H9 (cell line): ENCODE measurements at regions not wholly inside any gene's neighbourhood (a gene's known extent, or its start where the extent isn't known, plus 50 kb on each side); places are given as distances from the start of the nearest gene placed in this dataset.

Experiments used
- DNase-seq: peaks from one replicate; pipeline ENCODE4 v3.0.0-alpha.2; 2017
- H2AFZ ChIP-seq: one replicate; pipeline ENCODE4 v1.6.1; 2013; ENCODE audit warnings: mild to moderate bottlenecking, low read length, control low read depth, moderate library complexity
- H2AK5ac ChIP-seq: 2 replicates; pipeline ENCODE4 v1.6.1; 2013; ENCODE audit warnings: low read length, control low read depth, mixed read lengths; ENCODE audit not compliant: insufficient read length
- H2BK120ac ChIP-seq: one replicate; pipeline ENCODE4 v1.6.1; 2013; ENCODE audit warnings: low read depth, mild to moderate bottlenecking, low read length, control low read depth, inconsistent platforms; ENCODE audit not compliant: poor library complexity, severe bottlenecking
- H2BK12ac ChIP-seq: 2 replicates; pipeline ENCODE4 v1.6.1; 2013; ENCODE audit warnings: low read length, control low read depth, mixed read lengths, low read depth; ENCODE audit not compliant: insufficient read length
- H2BK15ac ChIP-seq: 2 replicates; pipeline ENCODE4 v1.6.1; 2013; ENCODE audit warnings: low read depth, low read length, control low read depth
- H2BK20ac ChIP-seq: one replicate; pipeline ENCODE4 v1.6.1; 2013; ENCODE audit warnings: low read depth, mild to moderate bottlenecking, low read length, control low read depth, inconsistent platforms; ENCODE audit not compliant: poor library complexity, severe bottlenecking
- H2BK5ac ChIP-seq: 2 replicates; pipeline ENCODE4 v1.6.1; 2013; ENCODE audit warnings: low read length, control low read depth, mixed read lengths; ENCODE audit not compliant: insufficient read length
- H3K14ac ChIP-seq: 2 replicates; pipeline ENCODE4 v1.6.1; 2013; ENCODE audit warnings: low read length, control low read depth; ENCODE audit not compliant: insufficient read depth
- H3K18ac ChIP-seq: 2 replicates; pipeline ENCODE4 v1.6.1; 2013; ENCODE audit warnings: low read depth, mild to moderate bottlenecking, mixed read lengths, low read length, control low read depth; ENCODE audit not compliant: insufficient read length
- H3K23ac ChIP-seq: 2 replicates; pipeline ENCODE4 v1.6.1; 2013; ENCODE audit warnings: low read length, control low read depth, mixed read lengths, low read depth; ENCODE audit not compliant: insufficient read length
- H3K23me2 ChIP-seq: 2 replicates; pipeline ENCODE4 v1.6.1; 2013; ENCODE audit warnings: low read depth, mild to moderate bottlenecking, mixed read lengths, low read length, control low read depth; ENCODE audit not compliant: insufficient read length, poor library complexity, severe bottlenecking
- H3K27ac ChIP-seq: 2 replicates; pipeline ENCODE4 v1.5.1; 2013; ENCODE audit warnings: low read length, control low read depth, mixed read lengths, low read depth; ENCODE audit not compliant: insufficient read length
- H3K27me3 ChIP-seq: 2 replicates; pipeline ENCODE4 v1.6.1; 2013; ENCODE audit warnings: low read length, control low read depth, inconsistent platforms; ENCODE audit not compliant: insufficient read depth
- H3K4ac ChIP-seq: 2 replicates; pipeline ENCODE4 v1.6.1; 2013; ENCODE audit warnings: low read depth, mild to moderate bottlenecking, control low read depth, inconsistent platforms, low read length, moderate library complexity
- H3K4me1 ChIP-seq: 2 replicates; pipeline ENCODE4 v1.6.1; 2013; ENCODE audit warnings: low read length, control low read depth, inconsistent platforms; ENCODE audit not compliant: insufficient read depth
- H3K4me2 ChIP-seq: 2 replicates; pipeline ENCODE4 v1.6.1; 2013; ENCODE audit warnings: low read length, control low read depth, mixed read lengths; ENCODE audit not compliant: insufficient read length, insufficient read depth
- H3K56ac ChIP-seq: 2 replicates; pipeline ENCODE4 v1.6.1; 2013; ENCODE audit warnings: low read depth, mild to moderate bottlenecking, mixed read lengths, low read length, control low read depth; ENCODE audit not compliant: insufficient read length
- H3K79me1 ChIP-seq: 2 replicates; pipeline ENCODE4 v1.6.1; 2013; ENCODE audit warnings: low read depth, mild to moderate bottlenecking, moderate library complexity, low read length, control low read depth, inconsistent platforms; ENCODE audit not compliant: insufficient read depth, poor library complexity, severe bottlenecking
- H3K79me2 ChIP-seq: 2 replicates; pipeline ENCODE4 v1.6.1; 2013; ENCODE audit warnings: low read length, control low read depth, inconsistent platforms; ENCODE audit not compliant: insufficient read depth
- H3K9ac ChIP-seq: 2 replicates; pipeline ENCODE4 v1.6.1; 2013; ENCODE audit warnings: low read length, control low read depth, mixed read lengths; ENCODE audit not compliant: insufficient read length; ENCODE audit errors: extremely low read depth
- H3K9me3 ChIP-seq: one replicate; pipeline ENCODE4 v1.6.1; 2013; ENCODE audit warnings: low read depth, low read length, inconsistent platforms; ENCODE audit not compliant: control insufficient read depth
- H3T11ph ChIP-seq: one replicate; pipeline ENCODE4 v1.6.1; 2013; ENCODE audit warnings: mild to moderate bottlenecking, low read length, control low read depth, inconsistent platforms
- H4K20me1 ChIP-seq: one replicate; pipeline ENCODE4 v1.6.1; 2013; ENCODE audit not compliant: control insufficient read depth, insufficient read length, insufficient read depth
- H4K5ac ChIP-seq: 2 replicates; pipeline ENCODE4 v1.6.1; 2013; ENCODE audit warnings: low read depth, mild to moderate bottlenecking, mixed read lengths, low read length, control low read depth; ENCODE audit not compliant: insufficient read length
- H4K8ac ChIP-seq: replicated peaks from 2 replicates; pipeline ENCODE4 v1.6.1; 2013; ENCODE audit warnings: low read length, control low read depth, mixed read lengths, low read depth; ENCODE audit not compliant: insufficient read length
- H4K91ac ChIP-seq: 2 replicates; pipeline ENCODE4 v1.6.1; 2013; ENCODE audit warnings: low read depth, mild to moderate bottlenecking, moderate library complexity, mixed read lengths, low read length, control low read depth; ENCODE audit not compliant: insufficient read length
- H3K27ac Mint-ChIP-seq, 3 experiments: 2 replicates in 2 of 3; 3 replicates in 1 of 3; pipeline ENCODE4 v1.8.0; 2020 to 2021; ENCODE audit warnings: mixed read lengths in 3 of 3, mild to moderate bottlenecking in 1 of 3, moderate library complexity in 1 of 3
- H3K27me3 Mint-ChIP-seq: 2 replicates; pipeline ENCODE4 v1.8.0; 2021; ENCODE audit warnings: low read depth, mild to moderate bottlenecking, moderate library complexity, mixed read lengths
- H3K36me3 Mint-ChIP-seq, 3 experiments: 2 replicates in 2 of 3; 3 replicates in 1 of 3; pipeline ENCODE4 v1.8.0; 2020 to 2021; ENCODE audit warnings: low read depth in 3 of 3, mixed read lengths in 3 of 3; ENCODE audit not compliant: insufficient read depth in 1 of 3
- H3K4me1 Mint-ChIP-seq, 2 experiments: 2 replicates each; pipeline ENCODE4 v1.8.0; 2020; ENCODE audit warnings: mixed read lengths in 2 of 2
- H3K4me3 Mint-ChIP-seq, 2 experiments: 2 replicates in 1 of 2; 3 replicates in 1 of 2; pipeline ENCODE4 v1.8.0; 2020 to 2021; ENCODE audit warnings: mild to moderate bottlenecking in 2 of 2, mixed read lengths in 2 of 2, moderate library complexity in 1 of 2
- H3K9me3 Mint-ChIP-seq, 2 experiments: 2 replicates in 1 of 2; 3 replicates in 1 of 2; pipeline ENCODE4 v1.8.0; 2020; ENCODE audit warnings: mild to moderate bottlenecking in 2 of 2, mixed read lengths in 2 of 2, moderate library complexity in 1 of 2
- WGBS: extraction: QIAGEN DNeasy Blood & Tissue Kit; methylation state at CpG from one replicate; pipeline ENCODE4 v1.1.7; 2013; ENCODE audit warnings: missing lambda C conversion rate, low lambda C conversion rate, mixed read lengths; ENCODE audit not compliant: insufficient read length; ENCODE audit errors: extremely low coverage; 5-methylcytosine and 5-hydroxymethylcytosine counted together
- TF ChIP-seq, protein P1 (sequence below): fragments of 200-600 bp; sonication (generic); conservative IDR thresholded peaks from 3 replicates; pipeline ENCODE4 v1.8.0; 2021; ENCODE audit warnings: antibody characterized with exemption, mild to moderate bottlenecking

GRCh38 chr13:30126903-30127428 is 180.4 kb downstream of the KATNAL1 start:
- Histone ChIP-seq H3K79me1 (no peaks in the 10 kb centered on the region), H3K56ac (no peak overlapping the region), H3K4ac (no peak overlapping the region), H2BK12ac (no peak overlapping the region), H3K18ac (no peak overlapping the region), H3K23me2 (no peaks in the 10 kb centered on the region), H2BK5ac (no peak overlapping the region), H2BK20ac (no peak overlapping the region), H2AFZ (no peak overlapping the region), H2BK120ac (no peak overlapping the region), H2BK15ac (no peak overlapping the region), H2AK5ac (no peak overlapping the region), H3K23ac (no peak overlapping the region), H3K9me3 (no peaks in the 10 kb centered on the region), H4K20me1 (no peaks in the 10 kb centered on the region), H4K8ac (no peak overlapping the region), H4K91ac (no peak overlapping the region), H3K4me1 (no peaks in the 10 kb centered on the region), H3K4me2 (no peak overlapping the region), H3K27ac (no peak overlapping the region), H3K9ac (no peak overlapping the region), H3K79me2 (no peaks in the 10 kb centered on the region), H3K14ac (no peak overlapping the region), H3K27me3 (no peaks in the 10 kb centered on the region), H4K5ac (no peak overlapping the region), H3T11ph (no peak overlapping the region)
- no peaks in the 10 kb centered on the region for H3K36me3 Mint-ChIP-seq
- H3K27ac Mint-ChIP-seq, result no peak overlapping the region
- no CpG with 5 or more reads among the region's 4 CpGs for WGBS
- H3K4me3 Mint-ChIP-seq, result no peak overlapping the region
- no peaks in the 10 kb centered on the region for H3K27me3 Mint-ChIP-seq
- DNase-seq, result no peak
- no peaks in the 10 kb centered on the region for H3K9me3 Mint-ChIP-seq
- TF ChIP-seq, protein P1, sequence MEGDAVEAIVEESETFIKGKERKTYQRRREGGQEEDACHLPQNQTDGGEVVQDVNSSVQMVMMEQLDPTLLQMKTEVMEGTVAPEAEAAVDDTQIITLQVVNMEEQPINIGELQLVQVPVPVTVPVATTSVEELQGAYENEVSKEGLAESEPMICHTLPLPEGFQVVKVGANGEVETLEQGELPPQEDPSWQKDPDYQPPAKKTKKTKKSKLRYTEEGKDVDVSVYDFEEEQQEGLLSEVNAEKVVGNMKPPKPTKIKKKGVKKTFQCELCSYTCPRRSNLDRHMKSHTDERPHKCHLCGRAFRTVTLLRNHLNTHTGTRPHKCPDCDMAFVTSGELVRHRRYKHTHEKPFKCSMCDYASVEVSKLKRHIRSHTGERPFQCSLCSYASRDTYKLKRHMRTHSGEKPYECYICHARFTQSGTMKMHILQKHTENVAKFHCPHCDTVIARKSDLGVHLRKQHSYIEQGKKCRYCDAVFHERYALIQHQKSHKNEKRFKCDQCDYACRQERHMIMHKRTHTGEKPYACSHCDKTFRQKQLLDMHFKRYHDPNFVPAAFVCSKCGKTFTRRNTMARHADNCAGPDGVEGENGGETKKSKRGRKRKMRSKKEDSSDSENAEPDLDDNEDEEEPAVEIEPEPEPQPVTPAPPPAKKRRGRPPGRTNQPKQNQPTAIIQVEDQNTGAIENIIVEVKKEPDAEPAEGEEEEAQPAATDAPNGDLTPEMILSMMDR, result no peak
- H3K4me1 Mint-ChIP-seq, result no peaks in the 10 kb centered on the region; a peak in 1 of 4 replicates
